ENCODE measurements at regions not wholly inside any gene's neighbourhood (a gene's known extent, or its start where the extent isn't known, plus 50 kb on each side); places are given as distances from the start of the nearest gene placed in this dataset.

DNA sequence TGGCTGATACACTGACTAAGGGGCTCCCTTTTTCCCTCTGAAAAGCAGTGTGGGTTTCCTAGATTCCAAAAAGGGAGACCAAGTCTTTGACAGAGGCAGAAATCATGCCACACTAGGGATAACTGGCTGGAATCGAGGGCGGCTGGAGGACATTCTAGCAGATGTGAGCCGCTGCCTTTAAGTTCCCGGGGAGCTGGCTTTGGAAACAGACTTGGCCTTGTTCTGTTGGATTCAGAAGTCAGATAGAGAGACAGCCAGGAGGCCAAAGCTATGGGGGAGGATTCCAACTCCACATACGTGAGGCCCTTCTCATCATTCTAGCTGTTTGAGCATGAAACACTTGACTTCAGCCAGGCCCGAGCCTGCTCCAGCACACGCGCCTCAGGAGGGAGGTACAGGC, 109.9 kb upstream of the FOXC1 start:
- H3K4me3 ChIP-seq (replicated peaks in 1 of 2; ENCODE audit: low read depth in 2 of 2, low read length in 2 of 2): no peak overlapping the region
- DNase-seq (ENCODE audit: low read depth in 2 of 2): peak in 1 of 2 donors; percentile 22
- TF ChIP-seq, protein P1, sequence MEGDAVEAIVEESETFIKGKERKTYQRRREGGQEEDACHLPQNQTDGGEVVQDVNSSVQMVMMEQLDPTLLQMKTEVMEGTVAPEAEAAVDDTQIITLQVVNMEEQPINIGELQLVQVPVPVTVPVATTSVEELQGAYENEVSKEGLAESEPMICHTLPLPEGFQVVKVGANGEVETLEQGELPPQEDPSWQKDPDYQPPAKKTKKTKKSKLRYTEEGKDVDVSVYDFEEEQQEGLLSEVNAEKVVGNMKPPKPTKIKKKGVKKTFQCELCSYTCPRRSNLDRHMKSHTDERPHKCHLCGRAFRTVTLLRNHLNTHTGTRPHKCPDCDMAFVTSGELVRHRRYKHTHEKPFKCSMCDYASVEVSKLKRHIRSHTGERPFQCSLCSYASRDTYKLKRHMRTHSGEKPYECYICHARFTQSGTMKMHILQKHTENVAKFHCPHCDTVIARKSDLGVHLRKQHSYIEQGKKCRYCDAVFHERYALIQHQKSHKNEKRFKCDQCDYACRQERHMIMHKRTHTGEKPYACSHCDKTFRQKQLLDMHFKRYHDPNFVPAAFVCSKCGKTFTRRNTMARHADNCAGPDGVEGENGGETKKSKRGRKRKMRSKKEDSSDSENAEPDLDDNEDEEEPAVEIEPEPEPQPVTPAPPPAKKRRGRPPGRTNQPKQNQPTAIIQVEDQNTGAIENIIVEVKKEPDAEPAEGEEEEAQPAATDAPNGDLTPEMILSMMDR (IDR thresholded peaks at IDR 0.05; ENCODE audit: low read depth, low read length): no peak

DNA sequence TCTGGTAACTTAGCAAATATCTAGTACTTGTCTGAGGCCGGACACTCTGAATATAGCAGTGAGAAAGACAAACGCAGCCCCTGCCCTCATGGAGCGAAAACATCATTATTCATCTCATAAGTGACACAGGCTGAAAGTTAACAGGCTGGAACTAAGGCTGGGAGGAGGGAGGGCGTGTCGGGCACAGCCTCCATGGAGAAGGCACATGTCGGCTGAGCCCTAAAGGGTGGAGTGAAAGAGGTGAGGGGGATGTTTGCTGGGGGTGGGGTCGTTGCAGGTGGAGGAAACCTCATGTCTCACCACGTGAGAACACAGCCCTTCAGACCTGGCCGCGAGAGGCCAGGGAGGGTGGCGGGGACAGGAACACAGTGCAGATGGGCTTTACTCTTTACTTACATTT, 108.8 kb upstream of the FOXC1 start:
- TF ChIP-seq, protein P1 (IDR thresholded peaks at IDR 0.05; ENCODE audit: low read depth, low read length): no peak
- DNase-seq (ENCODE audit: low read depth in 2 of 2): no peak

DNA sequence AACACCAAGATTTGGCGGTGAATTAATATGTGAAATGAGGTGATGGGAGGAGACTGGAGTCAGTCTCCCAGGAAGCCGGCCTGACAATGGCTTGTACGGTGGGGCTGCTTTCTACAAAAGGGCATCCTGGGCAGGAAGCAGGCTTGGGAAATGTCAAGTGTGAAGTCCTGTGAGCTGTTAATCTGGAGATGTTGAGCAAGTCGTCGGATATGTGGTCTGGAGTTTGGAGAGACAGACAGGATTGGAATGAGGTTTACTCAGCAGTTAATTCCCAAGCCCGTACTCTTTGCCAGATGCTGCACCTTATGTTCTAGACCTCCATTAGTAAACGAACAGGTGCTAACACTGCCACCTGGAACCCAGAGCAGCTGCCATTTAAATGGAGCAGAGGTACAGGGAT, 107.7 kb upstream of the FOXC1 start:
- TF ChIP-seq, protein P1 (IDR thresholded peaks at IDR 0.05; ENCODE audit: low read depth, low read length): no peak
- no peak overlapping the region for H3K4me3 ChIP-seq (replicated peaks in 1 of 2; ENCODE audit: low read depth in 2 of 2, low read length in 2 of 2)
- peak; percentile 43 to 66 for DNase-seq (ENCODE audit: low read depth in 2 of 2)

More for the DNA sequence above, 108.8 kb upstream of the FOXC1 start:
- H3K4me3 ChIP-seq (replicated peaks in 1 of 2; ENCODE audit: low read depth in 2 of 2, low read length in 2 of 2): no peak overlapping the region

DNA sequence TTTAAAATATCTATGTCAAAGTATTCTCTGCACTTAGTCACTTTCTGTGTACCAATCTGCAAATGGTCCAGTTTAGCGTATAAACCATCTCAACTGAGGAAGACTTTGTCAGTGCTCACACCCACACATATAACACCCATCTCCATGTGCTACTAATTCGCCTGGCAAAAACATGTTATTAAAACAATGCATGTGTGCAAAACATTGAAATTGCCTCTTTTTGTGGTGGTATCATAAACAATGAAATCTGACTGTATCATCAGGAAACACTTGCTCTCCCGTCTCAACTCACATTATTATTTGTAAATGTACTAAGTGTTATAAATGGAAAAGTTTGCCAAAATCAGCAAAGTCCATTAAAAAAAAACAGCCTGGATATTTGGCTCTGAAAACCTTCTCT, 105.9 kb upstream of the FOXC1 start:
- H3K4me3 ChIP-seq (replicated peaks in 1 of 2; ENCODE audit: low read depth in 2 of 2, low read length in 2 of 2): no peak overlapping the region
- no peak for DNase-seq (ENCODE audit: low read depth in 2 of 2)
- TF ChIP-seq, protein P1 (IDR thresholded peaks at IDR 0.05; ENCODE audit: low read depth, low read length): no peak

DNA sequence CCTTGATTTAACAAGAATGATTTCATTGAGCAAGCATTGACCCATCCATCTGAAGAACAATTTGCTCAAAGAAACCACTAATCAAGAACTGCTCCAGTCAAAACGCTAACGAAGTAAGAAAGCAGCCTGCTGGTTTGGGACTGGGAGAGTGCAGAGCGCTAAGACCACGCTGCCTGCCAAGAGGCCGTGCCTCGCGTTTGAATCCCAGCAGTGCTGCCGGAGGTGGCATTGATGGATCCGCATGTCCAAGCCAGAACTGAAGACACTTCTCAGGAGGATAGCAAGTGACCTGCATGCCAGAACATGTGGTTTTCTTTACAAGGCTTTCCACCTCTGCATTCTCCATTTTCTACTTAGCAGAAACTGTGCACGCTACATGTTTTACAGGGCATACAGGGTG, 105.2 kb upstream of the FOXC1 start:
- TF ChIP-seq, protein P1 (IDR thresholded peaks at IDR 0.05; ENCODE audit: low read depth, low read length): no peak
- no peak for DNase-seq (ENCODE audit: low read depth in 2 of 2)
- no peak overlapping the region for H3K4me3 ChIP-seq (replicated peaks in 1 of 2; ENCODE audit: low read depth in 2 of 2, low read length in 2 of 2)

DNA sequence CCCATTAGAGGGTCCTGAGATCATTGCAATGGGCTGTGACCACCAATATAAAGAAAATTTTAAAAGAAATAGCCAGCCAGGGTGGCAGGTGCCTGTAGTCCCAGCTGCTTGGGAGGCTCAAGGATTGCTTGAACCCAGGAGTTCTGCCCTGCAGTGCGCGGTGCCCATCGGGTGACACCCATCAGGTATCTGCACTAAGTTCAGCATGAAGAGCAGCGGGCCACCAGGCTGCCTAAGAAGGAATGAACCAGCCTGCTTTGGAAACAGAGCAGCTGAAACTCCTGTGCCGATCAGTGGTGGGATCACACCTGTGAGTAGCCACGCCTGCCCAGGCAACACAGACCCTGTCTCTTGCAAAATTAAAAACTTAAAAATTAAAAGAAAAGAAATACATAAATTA, 102.5 kb upstream of the FOXC1 start:
- no peak for DNase-seq (ENCODE audit: low read depth in 2 of 2)
- TF ChIP-seq, protein P1 (IDR thresholded peaks at IDR 0.05; ENCODE audit: low read depth, low read length): no peak
- H3K4me3 ChIP-seq (replicated peaks in 1 of 2; ENCODE audit: low read depth in 2 of 2, low read length in 2 of 2): no peak overlapping the region

DNA sequence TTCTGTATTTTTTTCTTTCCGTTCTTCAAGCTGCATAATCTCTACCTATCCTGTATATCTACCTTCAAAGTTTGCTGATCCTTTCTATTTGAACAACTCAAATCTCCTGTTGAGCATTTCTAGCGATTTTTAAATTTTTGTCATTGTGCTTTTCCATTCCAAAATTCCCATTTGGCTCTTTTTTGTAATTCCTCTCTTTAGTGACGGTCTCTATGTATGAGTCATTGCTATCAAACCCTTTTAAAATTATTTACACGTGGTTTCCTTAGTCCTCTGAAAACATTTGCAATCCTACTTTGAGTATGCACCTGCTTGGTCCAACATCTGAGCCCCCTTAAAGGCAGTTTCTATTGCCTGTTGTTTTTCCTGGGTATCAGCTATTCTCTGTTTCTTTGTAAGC, 100.5 kb upstream of the FOXC1 start:
- no peak for DNase-seq (ENCODE audit: low read depth in 2 of 2)
- H3K4me3 ChIP-seq (replicated peaks in 1 of 2; ENCODE audit: low read depth in 2 of 2, low read length in 2 of 2): no peak overlapping the region
- TF ChIP-seq, protein P1 (IDR thresholded peaks at IDR 0.05; ENCODE audit: low read depth, low read length): no peak
